ENCODE measurements at regions not wholly inside any gene's neighbourhood (a gene's known extent, or its start where the extent isn't known, plus 50 kb on each side); places are given as distances from the start of the nearest gene placed in this dataset.
"Not testable (repeated sequence)": the region's sequence is repeated elsewhere in the genome, so short reads cannot be mapped to it uniquely, and the experiment has no call there.

DNA sequence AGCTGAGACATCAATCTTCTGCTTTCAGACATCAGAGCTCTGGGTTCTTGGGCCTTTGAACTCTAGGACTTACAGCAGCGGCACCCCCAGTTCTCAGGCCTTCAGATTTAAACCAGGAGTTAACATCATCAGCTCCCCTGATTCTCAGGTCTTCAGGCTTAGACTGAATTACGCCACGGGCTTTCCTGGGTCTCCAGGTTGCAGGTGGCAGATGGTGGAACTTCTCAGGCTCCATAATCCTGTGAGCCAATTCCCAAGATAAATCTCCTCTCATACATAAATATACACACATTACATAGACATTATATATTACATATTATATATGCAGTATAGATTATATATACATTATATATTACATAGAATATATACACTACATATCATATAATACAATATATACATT, 408.9 kb upstream of the AUTS2 start:
- DNase-seq, result no peak

DNA sequence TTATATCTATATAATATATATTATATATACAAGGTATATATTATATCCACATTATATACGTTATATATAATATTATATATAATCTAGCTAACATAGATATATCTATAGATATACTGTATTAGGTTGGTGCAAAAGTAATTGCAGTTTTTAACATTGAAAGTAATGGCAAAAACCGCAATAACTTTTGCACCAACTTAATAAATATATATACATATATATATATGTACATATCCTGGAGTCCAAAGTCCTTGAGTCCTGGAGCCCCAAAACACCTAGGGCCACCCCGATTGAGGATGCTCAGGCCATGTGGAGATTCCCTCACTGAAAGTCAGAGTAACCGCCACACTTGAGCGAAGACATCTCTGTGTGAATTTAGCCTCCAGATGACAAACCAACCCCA, 408.2 kb upstream of the AUTS2 start:
- no peak for DNase-seq

DNA sequence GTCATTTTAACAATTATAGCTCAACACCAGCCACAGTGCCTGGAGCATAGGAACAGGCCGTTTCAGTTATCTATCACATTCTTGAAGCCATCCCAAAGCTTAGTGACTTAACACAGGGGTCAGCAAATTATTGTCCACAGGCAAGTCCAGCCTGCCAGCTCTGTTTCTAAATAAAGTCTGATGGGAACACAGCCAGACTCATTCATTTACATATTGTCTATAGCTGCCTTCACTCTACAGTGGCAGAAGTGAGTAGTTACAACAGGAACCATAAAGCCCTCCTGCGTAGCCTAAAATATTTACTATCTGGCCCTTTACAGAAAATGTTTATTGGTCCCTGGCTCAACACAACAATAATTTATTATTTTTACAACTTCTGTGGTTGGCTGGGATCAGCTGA, 407.5 kb upstream of the AUTS2 start:
- no peak for DNase-seq

DNA sequence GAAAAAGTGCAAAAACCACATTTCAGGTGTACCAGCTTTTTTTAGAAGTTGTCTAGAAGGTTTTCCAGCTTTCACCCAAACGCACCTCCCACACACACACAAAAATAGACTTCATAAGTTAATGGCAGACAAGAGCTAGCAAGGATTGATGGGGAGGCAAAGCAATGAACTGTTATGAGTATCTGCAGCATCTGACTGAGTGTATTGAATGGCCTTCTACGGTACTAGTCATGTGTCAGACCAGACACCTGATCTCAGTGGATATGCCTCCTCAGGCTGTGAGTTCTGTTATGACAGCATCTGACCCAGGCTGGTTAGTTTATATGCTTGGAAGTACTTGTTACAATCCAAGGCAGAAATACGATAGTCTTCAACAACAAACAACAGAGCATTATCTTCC, 406.1 kb upstream of the AUTS2 start:
- DNase-seq, result no peak

DNA sequence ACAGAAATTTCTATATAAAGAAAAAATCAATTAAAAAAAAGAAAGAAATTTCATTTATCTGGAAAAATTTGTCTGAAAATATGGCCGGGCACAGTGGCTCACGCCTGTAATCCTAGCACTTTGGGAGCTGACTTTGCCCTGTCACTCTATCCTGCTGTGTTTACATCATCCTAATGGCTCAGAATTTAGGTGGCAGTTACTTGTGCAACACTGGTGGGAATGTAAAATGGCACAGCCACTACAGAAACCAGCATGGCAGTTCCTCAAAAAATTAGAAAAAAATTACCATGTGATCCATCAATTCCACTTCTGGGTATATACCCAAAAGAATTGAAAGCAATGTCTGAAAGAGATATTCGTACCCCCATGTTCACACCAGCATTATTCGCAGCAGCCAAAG, 405.2 kb upstream of the AUTS2 start:
- no peak for DNase-seq

DNA sequence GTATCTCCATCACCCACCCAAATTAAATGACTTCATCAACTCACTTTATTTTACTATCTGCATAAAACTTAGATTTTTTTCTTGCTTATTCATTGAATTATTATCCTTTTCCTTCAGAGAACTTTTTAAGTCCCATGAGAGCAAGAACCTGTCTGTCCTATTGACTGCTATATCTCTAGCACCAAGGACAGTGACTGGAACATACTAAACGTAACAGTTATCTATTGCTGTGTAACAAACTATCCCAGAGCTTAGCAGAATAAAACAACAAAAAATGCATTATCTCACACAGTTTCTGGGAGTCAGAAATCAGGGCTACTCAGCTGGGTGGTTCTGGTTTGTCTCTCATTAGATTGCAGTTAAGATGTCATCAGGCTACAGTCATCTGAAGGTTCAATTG, 401.7 kb upstream of the AUTS2 start:
- no peak for DNase-seq

DNA sequence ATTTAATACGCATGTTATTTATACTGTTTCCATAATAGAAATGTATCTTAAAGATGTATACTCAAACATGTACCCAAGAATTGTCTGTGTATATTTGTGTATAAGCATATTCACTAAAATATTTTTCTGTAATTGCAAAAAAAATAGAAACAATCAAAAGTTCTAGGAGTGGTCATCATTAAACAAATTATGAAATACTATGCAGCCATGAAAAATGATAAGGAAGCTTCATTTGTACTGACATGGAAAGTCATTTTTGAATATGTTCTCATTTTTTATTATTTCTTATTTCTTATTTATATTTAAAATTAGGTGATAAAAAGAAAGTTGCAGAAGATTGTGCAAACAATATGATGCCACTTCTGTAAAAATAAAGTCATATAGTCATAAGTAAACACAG, 400.0 kb upstream of the AUTS2 start:
- DNase-seq, result no peak

DNA sequence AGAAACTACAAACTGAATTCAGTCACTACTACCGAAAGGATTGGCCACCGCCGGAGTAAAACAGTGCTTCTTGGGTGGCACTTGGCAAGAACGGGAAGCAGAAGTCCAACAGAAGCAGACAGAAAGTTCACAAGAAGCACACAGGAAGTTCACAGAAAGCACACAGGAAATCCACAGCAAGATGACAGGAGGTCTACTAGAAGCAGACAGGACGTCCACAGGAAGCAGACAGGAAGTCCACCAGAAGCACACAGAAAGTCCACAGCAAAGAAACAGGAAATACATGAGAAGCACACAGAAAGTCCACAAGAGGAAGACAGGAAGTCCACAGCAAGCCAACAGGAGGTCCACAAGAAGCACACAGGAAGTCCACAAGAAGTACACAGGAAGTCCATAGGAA, 399.2 kb upstream of the AUTS2 start:
- no peak for DNase-seq

DNA sequence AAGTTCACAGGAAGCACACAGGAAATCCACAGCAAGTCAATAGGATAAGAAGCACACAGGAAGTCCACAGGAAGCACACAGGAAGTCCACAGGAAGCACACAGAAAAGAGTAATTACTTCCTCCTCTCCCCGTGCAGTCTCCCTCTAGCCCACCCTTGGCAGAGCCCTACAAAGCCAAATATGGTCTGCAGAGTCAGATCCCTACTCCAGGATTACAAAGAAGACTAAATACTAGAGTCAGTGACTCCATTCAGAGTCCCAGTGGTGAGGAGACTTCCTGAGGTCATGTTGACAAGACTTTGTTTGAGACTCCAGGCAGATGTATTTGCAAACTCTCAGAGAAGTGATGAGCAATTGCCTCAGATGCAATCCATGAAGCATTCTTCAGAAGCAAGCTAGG, 398.6 kb upstream of the AUTS2 start:
- DNase-seq, result no peak

DNA sequence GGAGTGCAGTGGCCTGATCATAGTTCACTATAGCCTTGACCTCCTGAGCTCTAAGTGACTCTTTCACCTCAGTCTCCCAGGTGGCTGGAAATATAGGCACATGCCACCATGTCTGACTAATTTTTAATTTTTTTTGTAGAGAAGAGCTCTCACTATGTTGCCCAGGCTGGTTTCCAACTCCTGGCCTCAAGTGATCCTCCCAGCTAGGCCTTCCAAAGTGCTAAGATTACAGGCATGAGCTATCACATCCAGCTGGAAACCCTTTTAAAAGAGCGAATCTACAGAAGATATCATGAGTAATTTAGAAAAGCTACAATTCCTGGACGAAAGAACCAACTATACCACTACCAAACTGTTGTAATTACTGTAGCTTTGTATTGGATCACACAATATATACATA, 394.4 kb upstream of the AUTS2 start:
- no peak for DNase-seq

DNA sequence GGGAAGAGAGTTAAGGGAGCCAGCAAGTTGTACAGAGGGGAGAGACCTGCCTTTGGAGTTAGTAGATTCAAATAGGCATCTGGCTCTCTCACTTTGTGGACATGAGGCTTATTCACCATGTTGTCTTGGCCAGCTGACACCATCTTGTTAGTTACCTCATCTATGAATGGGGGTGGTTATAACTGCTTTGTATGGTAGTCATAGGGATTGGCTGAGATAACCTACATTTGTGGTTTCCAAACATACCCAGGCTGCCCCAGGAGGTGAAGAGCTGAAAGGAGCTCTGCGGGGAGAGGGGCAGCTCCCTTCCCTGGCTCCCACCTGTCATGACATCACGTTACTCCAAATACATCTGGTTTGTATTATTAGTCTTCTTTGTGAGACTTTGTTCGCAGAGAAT, 393.3 kb upstream of the AUTS2 start:
- DNase-seq, result no peak

DNA sequence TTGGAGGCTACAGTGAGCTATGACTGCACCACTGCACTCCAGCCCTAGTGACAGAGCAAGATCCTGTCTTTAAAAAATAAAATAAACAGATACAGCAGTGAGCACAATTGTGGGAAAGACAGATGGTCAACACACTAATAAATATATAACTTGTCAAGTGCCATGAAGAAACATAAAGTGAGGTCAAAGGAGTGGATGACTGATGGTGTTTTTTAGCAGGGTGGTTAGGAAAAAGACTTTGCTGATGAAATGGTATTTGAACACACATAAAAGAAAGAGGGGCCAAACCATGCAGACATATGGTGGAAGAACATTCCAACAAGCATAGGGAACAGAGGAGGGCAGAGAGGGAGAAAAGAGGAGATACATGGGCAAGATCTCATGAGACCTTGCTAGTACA, 392.7 kb upstream of the AUTS2 start:
- no peak for DNase-seq

DNA sequence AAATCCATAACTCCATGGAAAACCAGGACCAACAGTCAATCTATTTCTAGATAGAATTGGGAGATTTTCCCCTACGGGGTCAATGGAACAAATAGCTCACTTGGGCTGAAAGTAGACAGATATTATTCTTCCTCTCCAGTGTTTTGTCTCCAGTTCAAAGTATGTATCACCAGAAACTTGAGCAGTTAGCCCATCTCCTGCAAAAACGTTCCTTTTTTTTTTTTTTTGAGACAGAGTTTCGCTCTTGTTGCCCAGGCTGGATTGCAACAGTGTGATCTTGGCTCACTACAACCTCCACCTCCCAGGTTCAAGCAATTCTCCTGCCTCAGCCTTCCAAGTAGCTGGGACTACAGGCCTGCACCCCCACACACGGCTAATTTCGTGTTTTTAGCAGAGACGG, 390.0 kb upstream of the AUTS2 start:
- no peak for DNase-seq

DNA sequence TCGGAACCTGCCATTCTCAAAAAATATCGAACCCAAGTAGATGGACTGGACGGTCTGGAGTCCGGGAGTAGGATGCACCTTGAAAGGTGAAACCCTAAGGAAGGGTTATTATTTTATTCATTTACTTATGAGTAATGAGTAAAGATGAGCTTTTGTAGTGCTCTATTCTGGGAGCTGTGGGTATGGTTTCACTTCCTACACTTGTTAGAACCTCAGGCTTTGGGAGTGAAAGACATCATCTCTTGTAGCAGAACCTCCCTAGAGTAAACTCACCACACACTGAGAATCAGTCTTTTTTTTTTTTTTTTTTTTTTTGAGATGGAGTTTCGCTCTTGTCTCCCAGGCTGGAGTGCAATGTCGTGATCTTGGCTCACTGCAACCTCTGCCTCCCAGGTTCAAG, 389.4 kb upstream of the AUTS2 start:
- DNase-seq, result no peak

DNA sequence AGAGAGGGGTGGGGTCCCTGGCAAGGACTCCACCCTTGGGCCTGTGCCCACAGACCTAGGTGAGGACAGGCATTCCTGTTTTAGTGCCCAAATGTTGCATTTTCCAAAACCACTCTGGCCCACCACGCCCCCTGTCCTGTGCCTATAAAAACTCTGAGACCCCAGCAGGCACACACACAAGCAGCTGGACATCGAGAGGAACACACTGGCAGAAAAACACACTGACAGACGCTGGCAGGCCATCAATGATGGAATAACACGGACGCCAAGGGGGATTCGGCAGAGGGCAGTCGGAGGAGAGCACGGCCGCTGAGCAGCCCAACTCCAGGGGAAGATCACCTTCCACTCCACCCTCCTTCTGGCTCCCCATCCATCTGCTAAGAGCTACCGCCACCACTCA, 386.9 kb upstream of the AUTS2 start:
- no peak for DNase-seq

DNA sequence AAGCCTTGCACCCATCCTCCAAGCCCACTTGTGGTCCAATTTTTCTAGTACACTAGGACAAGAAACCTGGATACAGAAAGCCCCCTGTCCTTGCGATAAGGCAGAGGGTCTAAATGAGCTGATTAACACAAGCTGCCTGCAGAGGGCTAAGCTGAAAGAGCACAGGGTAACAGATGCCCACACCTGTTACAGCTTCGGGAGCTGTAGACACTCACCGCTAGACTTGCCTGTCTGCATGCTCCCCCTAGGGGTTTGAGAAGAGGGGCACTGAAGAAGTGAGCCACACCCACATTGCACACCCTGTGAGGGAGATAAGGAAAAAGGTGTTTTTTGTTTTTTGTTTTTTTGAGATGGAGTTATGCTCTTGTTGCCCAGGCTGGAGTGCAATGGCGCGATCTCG, 386.5 kb upstream of the AUTS2 start:
- no peak for DNase-seq

DNA sequence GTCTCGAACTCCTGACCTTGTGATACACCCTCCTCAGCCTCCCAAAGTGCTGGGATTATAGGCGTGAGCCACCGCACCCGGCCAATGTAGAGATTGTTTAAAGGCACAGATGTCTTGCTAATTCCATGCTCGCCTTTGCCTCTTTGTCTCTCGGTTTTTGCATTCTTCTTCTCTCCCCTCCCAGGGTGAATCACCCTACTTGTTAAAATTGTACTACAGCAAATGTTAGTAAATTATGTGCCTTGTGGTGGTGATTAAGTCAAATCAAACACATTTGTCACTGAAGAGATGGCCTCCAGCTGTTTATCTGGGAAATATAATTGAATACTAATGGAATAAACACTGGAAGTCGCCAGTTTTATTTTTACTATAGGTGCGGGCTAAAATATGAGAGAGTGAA, 384.4 kb upstream of the AUTS2 start:
- no peak for DNase-seq

DNA sequence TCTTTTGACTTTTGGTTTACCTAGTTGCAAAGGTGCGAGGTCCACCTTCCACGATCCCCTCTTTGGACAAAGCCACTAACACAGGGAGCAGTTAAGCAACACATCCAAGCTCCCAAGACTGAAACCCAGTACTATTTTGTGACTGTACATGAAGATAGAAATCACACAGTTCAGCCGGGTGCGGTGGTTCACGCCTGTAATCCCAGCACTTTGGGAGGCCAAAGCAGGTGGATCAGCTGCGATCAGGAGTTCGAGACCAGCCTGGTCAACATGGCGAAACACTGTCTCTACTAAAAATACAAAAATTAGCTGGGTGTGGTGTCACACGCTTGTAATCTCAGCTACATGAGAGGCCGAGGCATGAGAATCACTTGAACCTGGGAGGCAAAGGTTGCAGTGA, 382.8 kb upstream of the AUTS2 start:
- DNase-seq, result not testable (repeated sequence)

DNA sequence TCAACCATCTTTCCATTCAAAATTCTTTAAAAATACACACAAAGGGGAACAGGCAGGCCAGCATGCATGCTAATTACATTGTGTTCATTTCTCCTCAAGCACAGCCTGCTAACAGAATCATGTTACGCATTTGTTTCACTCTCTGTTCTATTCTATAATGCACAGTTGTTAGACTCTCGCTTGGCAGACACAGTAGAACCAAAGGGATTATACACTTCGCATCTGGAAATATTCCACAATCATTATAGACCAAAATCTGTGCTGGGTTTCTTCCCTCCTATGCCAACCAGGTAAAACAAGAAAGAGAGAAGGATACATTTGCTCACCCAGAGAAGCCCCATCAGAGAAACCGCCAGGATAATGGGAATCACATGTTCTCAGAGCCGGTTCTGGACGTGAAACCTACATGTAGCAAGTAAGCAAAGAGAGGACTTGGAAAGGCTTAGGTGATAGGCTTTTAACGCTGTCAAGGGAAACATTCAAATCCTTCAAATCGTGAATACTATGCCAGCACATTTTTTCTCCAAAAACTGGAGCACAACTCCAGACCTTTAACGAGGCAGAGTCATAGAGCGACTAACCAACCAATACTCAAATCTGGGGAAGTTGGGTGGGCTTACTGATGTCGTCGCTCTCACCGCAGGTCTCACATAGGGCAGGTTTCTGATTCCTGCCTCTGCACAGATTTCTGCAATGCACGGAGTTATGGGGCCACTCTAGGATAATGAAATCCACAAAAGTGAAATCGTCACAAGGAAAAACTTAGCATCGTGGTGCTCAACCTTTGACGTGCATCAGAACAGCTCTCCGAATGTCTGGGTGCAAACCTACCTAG, 380.5 kb upstream of the AUTS2 start:
- no peak for DNase-seq

DNA sequence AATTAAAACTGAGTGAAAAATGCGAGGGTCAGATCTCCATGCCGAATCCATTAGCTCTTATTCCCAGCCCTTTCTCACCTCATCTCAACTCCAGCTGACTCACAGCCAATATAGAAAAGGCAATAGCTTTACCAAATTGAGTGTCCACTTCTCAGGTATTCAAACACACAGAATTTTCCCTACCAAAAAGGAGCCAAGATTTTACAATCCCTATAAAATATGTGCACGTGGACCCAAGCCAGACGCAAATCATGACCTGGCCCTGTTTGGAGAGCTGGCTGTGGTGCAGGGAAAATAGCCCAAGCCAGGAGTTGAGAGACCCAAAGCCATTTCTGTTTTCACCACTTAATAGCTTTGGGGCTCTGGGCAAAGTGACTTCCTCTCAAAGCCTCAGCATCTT, 379.7 kb upstream of the AUTS2 start:
- no peak for DNase-seq

DNA sequence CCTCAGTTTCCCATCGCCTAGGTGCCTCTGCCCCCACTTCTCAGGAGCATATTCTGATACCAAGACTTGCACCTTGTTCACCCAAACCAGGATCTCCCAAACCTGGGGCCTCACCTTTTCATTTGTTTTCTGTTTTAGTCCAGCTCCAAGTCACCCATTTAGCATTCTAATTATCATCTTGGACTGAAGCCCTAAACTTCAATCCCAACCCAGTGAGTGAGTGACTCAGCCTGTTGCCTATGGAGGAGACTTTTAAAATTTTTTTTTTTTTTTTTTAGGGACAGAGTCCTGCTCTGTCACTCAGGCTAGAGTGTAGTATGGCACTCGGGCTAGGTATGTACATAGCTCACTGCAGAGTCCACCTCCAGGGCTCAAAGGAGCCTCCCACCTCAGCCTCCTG, 378.9 kb upstream of the AUTS2 start:
- no peak for DNase-seq

DNA sequence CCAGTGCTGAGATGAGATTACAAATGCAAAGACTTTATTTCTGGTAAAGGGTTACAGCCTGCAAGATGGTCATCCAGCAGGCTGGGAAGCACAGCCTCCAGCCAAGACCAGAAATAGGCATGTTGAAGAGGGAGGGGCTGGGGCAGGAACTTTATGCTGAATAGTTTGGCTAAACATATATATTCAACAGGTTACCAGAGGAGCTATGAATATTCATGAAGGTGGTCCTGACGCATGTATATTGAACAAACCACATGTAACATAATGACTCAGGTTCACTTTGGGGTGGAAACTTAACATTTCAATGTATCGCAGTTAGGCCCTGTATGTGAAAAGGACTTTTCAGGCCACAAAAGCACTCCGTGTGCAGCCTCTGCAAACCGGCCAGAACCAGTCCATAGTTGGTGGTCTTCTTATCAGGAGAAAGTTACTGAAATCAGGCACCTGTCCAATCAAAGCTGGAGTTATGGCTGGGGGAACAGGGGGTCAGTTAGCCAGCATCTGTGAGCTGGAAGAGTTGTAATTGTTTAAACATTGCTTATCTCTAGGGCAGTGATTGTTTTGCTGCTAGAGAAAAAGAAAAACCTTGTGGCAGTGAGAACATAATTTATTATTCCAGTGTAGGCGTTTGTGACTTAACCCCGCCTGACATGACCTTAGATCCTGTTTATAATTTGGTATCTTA, 372.9 kb upstream of the AUTS2 start:
- DNase-seq, result no peak

DNA sequence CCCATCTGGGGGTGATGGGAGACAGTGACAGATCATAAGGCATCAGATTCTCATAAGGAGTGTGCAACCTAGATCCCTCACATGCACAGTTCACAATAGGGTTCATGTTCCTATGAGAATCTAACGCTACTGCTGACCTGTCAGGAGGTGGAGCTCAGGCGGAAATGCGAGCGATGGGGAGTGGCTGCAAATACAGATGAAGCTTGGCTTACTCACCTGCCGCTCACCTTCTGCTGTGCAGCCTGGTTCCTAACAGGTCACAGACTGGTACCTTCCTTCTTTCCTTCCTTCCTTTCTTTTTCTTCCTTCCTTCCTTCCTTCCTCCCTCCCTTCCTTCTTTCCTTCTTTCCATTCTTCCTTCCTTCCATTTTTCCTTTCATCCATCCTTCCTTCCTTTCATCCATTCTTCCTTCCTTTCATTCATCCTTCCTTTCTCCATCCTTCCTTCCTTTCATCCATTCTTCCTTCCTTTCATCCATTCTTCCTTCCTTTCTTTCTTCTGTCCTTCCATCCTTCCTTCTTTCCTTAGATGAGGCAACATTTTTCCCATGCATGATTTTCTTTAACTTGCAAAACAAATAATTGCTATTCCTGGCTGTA, 370.0 kb upstream of the AUTS2 start:
- DNase-seq, result no peak

Data from stimulated activated CD4-positive, alpha-beta T cell treated with anti-CD3 and anti-CD28 coated beads, Interleukin-15, amount 100 ng/mL, for 24 hours (primary cell).